ENCODE measurements at regions not wholly inside any gene's neighbourhood (a gene's known extent, or its start where the extent isn't known, plus 50 kb on each side); places are given as distances from the start of the nearest gene placed in this dataset.
A peak's percentile ranks its signal among the peaks of the same experiment; 100 is the strongest.

GRCh38 chr15:23514484-23514883 lies 51.0 kb upstream of the MKRN3 start:
- in situ Hi-C loops (cut with HindIII; ENCODE audit: low pct_unique_long_range_greater_than_20kb, low sequenced_read_pairs): no loop called here
- DNase-seq (ENCODE audit: low read depth, low spot score): no peak

GRCh38 chr15:23506762-23507161 lies 58.7 kb upstream of the MKRN3 start:
- DNase-seq (ENCODE audit: low read depth, low spot score): no peak
- in situ Hi-C loops (cut with HindIII; ENCODE audit: low pct_unique_long_range_greater_than_20kb, low sequenced_read_pairs): no loop called here

GRCh38 chr15:23503980-23504379 lies 56.9 kb upstream of the GOLGA6L2 start:
- DNase-seq (ENCODE audit: low read depth, low spot score): no peak
- in situ Hi-C loops (cut with HindIII; ENCODE audit: low pct_unique_long_range_greater_than_20kb, low sequenced_read_pairs): no loop called here

- no peak for DNase-seq (ENCODE audit: low read depth, low spot score)
- in situ Hi-C loops (cut with HindIII; ENCODE audit: low pct_unique_long_range_greater_than_20kb, low sequenced_read_pairs): no loop called here
These were observed 56.5 kb upstream of the GOLGA6L2 start for GRCh38 chr15:23503576-23503975.

GRCh38 chr15:23497710-23498111 lies 50.7 kb upstream of the GOLGA6L2 start:
- in situ Hi-C loops (cut with HindIII; ENCODE audit: low pct_unique_long_range_greater_than_20kb, low sequenced_read_pairs): no loop called here
- peak; percentile 63 for DNase-seq (ENCODE audit: low read depth, low spot score)

All from SK-MEL-5 (cell line).